A172 (cell line): ENCODE measurements at regions not wholly inside any gene's neighbourhood (a gene's known extent, or its start where the extent isn't known, plus 50 kb on each side); places are given as distances from the start of the nearest gene placed in this dataset.
"Not testable (repeated sequence)": the region's sequence is repeated elsewhere in the genome, so short reads cannot be mapped to it uniquely, and the experiment has no call there.

Experiments used
- DNase-seq: peaks from one replicate; pipeline ENCODE4 v3.0.0-alpha.2; 2015; ENCODE audit warnings: low spot score

DNA sequence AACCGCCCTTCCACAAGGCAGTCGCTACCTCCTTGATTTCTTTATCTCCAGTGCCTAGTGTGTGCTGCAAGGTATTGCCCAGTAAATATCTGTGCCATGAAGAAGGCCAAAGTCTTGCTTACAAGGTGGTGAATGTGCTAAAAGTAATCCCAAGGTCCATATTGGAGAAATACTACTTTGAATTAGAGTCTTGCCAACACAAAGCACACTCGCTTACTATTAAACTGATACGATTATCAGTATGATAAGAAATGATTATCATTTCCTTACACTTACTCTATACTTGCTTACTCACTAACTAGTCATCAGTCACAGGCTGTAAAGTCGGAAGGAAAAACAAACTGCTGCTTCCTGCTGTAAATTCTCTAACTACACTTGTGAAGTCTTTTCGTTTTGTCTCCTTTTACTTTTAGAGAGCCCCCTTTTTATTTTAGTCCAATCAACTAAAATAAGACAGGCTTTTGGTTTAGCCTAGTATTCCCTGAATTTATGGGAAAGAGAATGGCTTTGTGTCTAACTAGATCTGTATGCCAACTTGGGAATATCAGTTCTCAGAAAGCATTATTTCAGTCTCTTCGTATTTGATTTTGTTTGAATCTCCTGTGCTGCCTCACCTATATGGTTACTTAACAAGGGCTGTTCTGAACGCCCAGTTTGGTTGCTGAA, 107.1 kb upstream of the TSC22D2 start:
- DNase-seq = peak; percentile 56

DNA sequence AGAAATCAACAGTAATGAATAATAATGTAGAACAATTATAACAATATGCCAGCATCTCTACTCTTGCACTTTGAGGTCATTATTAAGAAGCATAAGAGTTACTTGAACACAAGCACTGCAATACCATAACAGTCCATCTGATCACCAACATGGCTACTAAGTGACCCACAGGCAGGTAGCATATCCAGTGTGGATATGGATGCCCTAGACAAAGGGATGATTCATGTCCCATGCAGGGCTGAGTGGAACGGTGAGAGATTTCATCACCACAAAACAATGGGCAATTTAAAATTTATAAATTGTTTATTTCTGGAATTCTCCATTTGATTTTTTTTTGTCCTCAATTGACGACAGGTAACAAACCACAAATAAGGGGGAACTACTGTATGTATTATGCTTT, 107.7 kb upstream of the TSC22D2 start:
- DNase-seq = peak; percentile 41

DNA sequence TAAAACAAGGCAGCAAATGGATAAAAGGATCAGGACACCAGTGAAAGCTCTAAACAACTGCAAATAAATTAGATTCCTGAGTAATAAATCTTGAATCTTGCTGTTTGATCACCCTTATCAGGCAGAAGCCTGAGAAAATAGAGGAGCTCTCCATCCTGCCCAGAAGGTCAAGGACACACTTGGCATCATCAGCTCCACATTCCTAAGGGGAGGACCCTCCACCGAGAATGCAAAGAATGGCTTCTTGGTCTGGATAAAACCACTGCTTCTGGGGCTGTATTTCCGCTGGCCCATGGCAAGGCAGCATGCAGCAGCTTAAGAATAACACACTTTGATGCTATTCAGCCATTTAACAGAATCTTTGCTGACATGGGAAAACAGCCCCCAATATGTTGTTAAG, 108.9 kb upstream of the TSC22D2 start:
- DNase-seq = peak; percentile 85

DNA sequence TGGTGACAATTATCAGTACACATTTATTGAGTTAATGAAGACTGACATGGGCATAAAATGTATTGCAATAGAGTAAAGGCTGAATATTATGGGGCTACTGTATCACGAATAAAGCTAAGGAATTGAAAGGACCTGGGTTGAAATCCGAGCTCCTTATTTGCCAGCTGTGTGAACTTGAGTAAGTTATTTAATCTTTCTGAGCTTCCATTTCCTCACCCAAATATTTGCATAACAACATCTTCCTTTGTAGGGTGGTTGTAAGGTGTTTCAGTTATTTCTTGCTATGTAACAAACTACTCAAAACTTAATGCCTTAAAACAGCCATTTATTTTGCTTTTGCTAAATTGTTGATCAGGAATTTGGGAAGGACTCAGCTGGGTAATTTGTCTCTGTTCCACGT, 111.1 kb upstream of the TSC22D2 start:
- DNase-seq = no peak

DNA sequence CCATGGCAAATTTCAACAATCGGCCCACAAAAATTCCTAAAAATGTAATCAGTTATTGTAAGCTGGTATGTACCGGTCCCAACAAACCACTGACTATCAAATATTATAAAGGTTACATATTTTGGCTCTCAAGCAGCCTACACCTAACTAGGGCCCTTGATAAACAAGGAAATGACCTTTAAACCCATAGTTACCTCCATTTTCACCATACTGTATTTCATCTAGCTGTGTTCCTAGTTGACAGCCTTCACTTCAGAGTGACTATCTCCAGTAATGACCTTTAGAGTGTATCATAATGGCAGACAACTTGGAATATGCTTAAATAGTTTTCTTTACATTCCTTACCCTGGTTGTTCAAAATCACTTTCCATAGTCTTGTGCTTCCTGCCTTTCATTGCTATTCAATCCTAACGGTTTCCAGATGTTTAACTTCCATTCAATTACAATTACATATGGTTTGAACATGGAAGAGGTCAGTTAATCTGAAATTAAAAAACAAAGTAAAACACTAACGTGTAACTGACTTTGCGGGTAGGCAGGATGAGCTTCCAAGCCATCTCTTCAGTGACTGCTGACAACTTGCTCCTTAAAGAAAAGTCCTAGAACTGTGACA, 111.9 kb upstream of the TSC22D2 start:
- no peak for DNase-seq

DNA sequence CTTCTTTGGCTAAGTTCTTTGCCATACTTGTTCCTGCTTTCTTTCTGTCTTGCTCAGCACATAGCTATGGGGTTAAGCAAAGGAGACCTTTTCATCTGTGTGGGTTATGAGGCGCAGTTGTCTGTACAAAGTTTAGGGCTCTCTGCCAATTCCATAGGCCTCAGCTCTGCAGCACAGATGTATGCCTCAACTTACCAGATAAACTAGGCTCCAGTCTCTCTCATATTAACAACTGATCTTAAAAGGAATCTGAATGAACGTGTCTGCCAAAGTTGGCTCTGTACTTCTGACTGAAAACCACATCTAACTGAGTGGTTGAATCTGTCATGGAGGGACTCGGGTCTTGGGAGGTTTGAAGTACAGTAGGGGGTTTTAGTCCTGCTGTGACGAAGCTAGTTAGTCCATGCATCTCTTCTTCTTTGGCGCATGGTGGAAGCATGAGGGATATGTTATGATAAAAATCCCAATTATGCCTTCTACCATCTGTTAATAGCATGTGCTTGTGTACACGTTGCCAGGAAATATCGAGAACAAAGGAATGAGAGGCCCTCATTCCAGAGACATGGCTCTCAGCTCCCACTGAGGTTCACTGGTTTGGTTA, 114.6 kb upstream of the TSC22D2 start:
- DNase-seq = no peak

DNA sequence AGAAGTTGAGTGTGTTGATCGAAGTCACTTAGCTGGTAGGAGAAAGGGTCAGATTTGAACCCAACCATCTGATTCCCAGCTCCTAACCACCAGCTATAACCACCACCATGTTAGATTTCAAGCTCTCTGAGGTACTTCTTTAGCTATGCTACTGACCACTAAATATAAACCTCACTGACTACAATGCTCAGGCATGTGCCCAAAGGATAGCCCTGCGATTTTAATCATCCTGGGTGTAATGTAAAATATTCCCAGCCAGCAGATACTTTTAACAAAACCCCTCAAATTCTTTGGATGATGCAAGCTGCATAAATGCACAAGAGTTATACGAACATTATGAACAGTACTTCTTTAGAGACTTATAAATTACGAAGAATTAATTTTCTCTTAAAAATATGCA, 115.2 kb upstream of the TSC22D2 start:
- no peak for DNase-seq

DNA sequence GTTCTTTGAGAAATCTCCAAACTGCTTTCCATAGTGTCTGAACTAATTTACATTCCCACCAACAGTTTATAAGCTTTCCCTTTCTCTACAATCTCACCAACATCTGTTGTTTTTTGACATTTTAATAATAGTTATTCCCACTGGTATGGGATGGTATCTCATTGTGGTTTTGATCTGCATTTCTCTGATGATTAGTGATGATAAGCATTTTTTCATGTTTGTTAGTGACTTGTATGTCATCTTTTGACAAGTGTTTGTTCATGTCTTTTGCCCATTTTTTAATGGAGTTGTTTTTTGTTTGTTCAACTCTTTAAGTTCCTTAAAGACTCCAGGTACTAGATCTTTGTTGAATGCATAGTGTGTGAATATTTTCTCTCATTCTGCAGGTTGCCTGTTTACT, 116.6 kb upstream of the TSC22D2 start:
- DNase-seq = no peak

DNA sequence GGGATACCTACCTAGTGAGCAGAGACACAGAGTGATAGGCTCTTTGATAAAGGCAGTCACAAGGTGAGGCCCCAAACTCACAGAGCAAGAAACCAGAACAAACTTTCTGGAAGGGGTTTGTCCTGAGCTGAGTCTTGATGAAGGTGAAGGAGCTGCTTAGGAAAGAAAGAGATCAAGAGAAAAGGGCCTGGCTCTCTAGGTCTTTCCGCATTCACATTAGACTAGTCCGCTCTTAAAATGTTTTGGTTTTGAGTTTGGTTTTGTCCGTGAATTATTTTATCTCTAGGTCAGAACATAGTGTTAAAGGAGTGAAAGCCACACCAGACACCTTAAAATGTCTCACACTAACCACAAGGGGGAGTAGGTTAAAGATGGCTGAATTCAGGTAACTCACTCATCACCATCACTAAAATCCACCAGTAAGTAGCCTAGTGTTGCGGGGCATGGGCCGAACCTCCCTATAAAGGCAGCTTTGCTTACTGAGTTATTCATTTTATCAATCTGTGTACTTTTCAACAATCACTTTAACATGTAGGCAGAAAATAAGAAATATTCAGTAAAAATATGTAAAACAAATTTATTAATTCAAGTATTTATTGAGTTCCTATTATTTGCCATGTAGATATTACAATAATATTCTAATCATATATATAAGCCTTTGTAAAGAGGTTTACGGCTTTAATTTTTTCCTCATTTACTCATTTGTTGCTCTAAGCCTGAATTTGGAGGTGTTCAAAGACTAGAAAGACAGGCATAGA, 121.5 kb upstream of the TSC22D2 start:
- peak; percentile 76 for DNase-seq

DNA sequence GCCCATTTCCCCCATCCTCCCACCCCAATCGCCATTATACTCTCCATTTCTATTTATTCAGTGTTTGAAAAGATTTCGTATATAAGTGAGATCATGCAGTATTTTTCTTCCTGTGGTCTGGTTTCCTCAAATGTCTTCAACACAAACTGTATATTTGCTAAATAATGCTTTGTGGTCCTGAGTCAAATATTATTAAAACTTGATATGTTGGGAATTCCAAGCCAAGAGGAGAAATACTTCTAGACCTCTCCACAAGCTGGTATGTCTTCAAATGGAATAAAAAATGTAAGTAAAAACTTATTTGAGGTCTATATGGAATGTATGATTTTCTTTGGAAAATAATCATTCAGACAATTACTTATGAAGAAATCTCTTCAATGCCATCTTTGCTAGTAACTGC, 122.5 kb upstream of the TSC22D2 start:
- no peak for DNase-seq

DNA sequence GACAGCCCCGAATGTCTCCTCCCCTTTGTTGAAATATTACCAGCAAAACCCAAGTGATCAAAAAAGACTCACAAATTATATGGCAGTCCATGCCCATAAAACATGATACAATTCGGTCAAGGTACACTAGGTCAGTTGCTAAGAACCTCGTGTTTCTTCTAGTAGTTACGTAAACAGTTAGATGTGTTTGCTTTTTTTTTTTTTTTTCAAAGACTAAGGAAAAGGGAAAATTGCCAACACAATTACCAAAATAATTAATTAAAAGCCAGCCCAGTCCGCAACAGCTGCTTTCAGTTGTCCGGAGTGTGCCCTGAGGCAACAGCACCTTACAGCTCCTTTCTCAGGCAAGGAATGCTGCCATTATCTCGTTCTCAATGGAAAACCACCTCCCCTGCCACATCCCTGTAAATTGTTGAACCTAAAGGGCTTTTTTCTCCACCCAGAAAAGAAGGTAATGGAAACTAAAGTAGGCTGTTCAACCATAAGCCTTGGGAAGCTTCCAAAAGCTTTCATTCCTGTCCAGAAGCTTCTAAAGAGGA, 129.2 kb upstream of the TSC22D2 start:
- no peak for DNase-seq

DNA sequence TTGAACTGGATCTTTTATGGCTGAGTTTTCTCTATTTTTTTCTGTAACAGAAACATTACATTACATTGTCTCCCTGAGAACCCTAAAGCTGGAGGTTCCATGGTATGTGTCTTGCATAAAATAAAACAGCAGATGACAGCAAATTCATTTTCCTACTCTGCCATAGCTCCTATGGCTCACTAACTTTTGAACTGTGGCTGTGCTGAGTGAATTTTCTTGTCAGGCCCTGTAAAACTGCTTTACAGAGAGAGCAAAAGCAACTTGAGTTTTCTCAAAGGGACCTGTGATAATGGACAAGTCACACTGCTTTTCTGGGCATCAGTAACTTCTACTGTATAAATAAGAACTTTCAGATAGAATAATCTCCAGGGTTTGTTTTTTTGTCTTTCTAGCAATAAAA, 129.9 kb upstream of the TSC22D2 start:
- DNase-seq = no peak

DNA sequence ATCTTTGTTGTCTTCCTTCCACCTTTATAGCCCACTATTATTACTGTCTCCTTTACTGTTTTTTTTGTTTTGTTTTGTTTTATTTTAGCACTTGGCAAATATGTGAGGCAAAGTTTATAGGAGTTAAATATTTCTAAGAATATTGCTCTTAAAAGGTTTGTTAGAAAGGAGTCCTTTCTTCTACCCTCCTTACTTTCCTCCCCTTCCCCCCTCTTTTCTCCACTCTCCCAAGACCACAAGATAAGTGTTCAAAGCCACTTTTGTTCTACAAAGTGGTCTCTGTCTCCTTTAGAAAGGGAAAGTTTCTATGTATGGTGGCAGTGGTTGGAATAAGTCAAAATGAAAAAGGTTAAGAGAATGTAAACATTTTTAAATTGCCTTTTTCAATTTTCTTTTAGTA, 130.7 kb upstream of the TSC22D2 start:
- no peak for DNase-seq

DNA sequence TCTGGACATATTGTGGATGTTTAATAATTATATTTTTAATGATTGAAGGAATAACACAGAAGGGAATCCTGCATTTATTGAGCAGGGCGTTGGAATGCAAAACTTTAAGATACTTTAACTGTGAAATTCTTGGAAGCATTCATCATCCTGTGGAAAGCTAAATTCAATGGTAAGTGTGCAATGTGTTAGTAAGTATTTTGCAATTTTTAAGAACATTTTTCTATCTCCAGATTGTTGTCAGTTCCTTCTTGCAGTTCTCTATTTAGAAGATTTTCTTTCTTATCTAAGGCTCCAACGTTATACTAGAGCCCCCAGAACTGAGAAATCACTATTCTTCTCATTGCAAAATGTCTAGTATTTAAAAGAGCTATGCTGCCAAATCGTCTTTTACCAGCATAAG, 132.2 kb upstream of the TSC22D2 start:
- no peak for DNase-seq

DNA sequence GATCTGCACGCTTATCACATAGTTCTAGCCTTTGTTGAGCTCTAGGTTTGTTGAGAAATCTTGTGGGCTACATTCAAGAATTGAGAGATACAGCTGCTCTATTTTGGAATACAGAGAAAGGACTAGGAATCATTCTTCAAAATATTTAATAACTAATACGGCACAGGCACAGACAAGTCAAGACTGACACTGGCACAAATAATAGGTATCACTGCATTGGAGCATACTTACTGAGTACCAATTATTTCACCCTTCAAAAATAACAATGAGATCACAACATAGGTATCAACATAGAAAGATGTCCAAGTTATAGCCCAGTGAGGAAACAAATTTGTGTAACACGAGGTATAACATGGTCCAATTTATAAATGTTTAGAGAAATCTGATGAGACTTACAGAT, 133.7 kb upstream of the TSC22D2 start:
- no peak for DNase-seq

DNA sequence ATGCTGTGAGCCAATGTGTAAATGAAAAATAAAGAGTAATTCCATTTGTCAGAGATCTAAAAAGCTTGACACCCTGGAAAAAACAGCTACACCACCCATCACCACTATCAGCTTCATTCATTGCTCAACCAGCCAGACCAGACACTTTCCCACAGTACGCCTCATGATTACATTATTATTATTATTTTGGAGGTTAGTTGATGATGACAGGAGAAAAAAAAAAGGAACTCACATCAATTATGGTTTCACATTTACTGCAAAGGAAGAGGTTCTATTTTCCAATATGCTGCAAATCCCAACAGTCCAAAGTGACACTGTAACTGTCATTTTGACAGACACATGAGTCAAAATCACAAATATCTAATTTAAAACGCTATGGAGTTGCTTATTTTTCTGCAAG, 134.7 kb upstream of the TSC22D2 start:
- no peak for DNase-seq

DNA sequence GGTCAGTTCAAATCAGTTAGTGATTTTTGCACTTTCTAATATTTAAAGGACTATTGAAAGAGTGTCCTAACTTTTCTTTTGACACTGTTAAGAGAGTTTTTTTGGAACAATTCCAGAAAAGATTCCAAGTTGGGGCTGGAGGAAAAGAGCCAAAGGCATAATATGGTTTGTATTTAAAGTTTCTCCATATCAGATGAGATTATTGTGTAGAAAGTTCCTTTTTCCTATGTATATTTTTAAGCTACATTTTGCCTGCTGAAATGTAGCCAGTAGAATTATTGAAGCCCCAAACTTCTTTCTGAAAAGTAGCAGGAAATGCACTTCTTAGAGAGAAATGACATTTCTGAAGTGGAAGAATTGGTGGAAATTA, 136.5 kb upstream of the TSC22D2 start:
- no peak for DNase-seq

DNA sequence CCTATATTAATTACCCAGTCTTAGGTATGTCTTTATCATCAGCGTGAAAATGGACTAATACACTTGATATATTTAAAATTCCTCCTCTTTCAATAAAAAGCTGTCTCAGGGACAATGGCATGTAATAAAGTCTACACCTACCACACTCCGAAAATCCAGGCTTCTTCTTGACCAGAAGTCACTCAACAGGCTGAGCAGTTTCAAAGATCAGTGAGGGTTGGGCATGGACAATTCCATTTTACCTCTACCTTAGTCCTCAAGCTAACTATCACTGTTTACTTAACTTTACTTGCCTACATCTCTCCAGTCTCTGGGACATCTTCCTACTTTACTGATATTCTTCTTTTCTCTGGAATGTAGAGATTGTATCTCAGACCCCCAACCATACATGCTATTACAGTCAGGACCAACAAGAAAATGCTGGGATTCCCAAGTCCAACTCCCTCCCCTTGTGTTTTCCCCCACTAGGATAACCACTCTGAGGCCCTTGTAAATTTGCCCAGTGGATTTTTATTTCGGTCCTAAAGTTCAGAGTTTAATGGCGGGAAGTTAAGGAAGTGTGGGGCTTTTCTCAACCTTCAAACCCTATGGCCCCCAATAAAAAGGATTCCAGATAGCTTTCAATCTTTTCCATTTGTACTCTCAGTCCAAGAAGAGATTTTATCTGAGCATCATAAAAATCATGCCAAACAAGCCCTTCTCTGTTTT, 137.1 kb upstream of the TSC22D2 start:
- no peak for DNase-seq

DNA sequence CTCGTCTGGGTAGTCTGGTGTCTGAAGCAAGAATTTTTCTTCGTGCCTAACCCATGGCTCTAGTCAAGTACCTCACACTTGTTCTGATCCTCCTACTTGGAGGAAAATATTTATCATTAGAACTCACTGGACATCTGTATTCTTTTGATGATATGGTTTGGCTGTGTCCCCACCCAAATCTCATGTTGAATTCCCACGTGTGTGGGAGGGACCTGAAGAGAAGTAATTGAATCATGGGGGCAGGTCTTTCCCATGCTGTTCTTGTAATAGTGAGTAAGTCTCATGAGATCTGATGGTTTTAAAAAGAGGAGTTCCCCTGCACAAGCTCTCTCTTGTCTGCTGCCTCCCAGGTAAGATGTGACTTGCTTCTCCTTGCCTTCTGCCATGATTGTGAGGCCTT, 137.7 kb upstream of the TSC22D2 start:
- not testable (repeated sequence) for DNase-seq

DNA sequence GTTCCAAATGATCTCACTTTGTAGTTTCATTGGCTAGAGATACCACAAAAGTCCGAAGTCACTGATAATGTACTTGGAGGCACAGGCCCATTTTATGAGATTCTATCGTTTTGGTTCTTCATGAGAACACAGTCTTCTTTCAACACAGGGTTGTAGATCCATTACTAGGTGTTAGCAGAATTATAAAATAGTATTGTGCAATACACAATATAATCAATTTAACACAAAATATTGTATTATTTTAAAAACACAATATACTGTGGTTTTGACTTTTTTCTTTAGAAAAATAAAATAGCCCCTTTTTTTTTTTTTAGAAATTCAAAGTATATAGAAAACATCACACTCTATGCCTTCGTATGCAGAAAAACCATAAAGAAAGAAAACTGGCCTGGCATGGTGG, 138.6 kb upstream of the TSC22D2 start:
- no peak for DNase-seq

DNA sequence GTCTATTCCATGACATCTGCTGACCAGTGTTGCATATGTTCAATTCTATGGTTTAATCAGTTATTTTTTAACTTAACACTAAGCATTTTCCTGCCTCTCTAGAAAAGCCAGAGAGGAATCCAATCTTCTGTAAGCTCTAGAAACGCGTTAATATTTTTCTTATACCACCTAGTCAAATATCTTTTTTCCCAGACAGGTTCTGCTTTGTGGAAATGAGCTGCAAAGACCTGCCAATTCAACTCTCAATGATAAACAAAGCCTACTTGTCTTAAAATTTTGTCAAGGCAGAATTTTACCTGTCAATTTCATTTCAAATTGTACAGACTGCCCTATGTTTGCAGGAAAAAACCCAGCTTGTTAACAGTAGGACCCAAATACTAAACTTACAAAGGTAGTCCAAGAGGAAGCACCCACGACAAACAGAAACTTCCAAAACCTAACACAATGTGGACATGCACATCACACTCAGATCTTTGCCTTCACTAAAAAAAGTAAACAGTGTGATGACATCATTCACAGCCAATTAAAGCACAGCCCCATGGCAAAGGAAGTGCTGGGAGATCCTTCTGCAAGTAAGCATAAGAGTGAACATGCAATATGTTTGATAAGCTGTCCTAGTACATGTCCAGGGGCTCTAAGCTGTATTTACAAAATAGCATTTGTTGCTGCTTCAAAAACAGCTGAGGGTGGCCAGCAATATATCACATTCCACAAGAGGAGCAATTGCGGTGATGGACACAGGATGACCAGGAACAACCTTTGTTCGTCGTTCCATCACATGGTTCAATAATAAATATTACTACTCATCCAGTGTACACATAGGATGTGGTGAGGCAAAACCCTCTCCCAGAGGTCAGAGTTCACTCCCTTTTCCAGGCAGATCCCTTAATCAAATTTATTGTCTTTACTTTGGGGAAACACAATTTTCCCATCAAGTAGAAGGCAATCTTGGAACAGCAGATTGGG, 139.4 kb upstream of the TSC22D2 start:
- no peak for DNase-seq
